ENCODE measurements at regions not wholly inside any gene's neighbourhood (a gene's known extent, or its start where the extent isn't known, plus 50 kb on each side); places are given as distances from the start of the nearest gene placed in this dataset.

GRCh38 chr9:88799541-88800328, 191.5 kb upstream of the S1PR3 start:
- Histone ChIP-seq H3K4me2 (no peak overlapping the region), H3K79me2 (ENCODE audit: insufficient read depth, low read depth) (no peaks in the 10 kb centered on the region), H3K27me3 (ENCODE audit: insufficient read depth, low read depth) (no peaks in the 10 kb centered on the region), H3K9ac (no peak overlapping the region), H3K4me1 (ENCODE audit: low read depth, poor library complexity, severe bottlenecking) (no peaks in the 10 kb centered on the region), H3K4me3 (IDR thresholded peaks at IDR 0.05; ENCODE audit: insufficient read depth, low read depth, low read length) (no peak overlapping the region), H4K20me1 (ENCODE audit: insufficient read depth) (no peaks in the 10 kb centered on the region), H2AFZ (ENCODE audit: low read depth) (no peak overlapping the region), H3K36me3 (ENCODE audit: insufficient read depth) (no peaks in the 10 kb centered on the region), H3K27ac (no peak overlapping the region)
- no peak for TF ChIP-seq CTCF (conservative IDR thresholded peaks at IDR 0.05; ENCODE audit: low read depth, low read length)

- H3K36me3 ChIP-seq (ENCODE audit: insufficient read depth): no peaks in the 10 kb centered on the region
- H3K9ac ChIP-seq: no peak overlapping the region
- H3K4me2 ChIP-seq: no peak overlapping the region
- no peaks in the 10 kb centered on the region for H3K79me2 ChIP-seq (ENCODE audit: insufficient read depth, low read depth)
- no peak for TF ChIP-seq CTCF (conservative IDR thresholded peaks at IDR 0.05; ENCODE audit: low read depth, low read length)
- no peaks in the 10 kb centered on the region for H4K20me1 ChIP-seq (ENCODE audit: insufficient read depth)
- H3K27ac ChIP-seq: no peak overlapping the region
- H3K4me1 ChIP-seq (ENCODE audit: low read depth, poor library complexity, severe bottlenecking): no peaks in the 10 kb centered on the region
- H2AFZ ChIP-seq (ENCODE audit: low read depth): no peak overlapping the region
- H3K27me3 ChIP-seq (ENCODE audit: insufficient read depth, low read depth): no peaks in the 10 kb centered on the region
- H3K4me3 ChIP-seq (IDR thresholded peaks at IDR 0.05; ENCODE audit: insufficient read depth, low read depth, low read length): no peak overlapping the region
Measured at GRCh38 chr9:88800329-88800682, 191.0 kb upstream of the S1PR3 start.

- Histone ChIP-seq H3K4me2 (no peak overlapping the region), H3K9ac (no peak overlapping the region), H3K27ac (no peak overlapping the region), H3K4me1 (ENCODE audit: low read depth, poor library complexity, severe bottlenecking) (no peaks in the 10 kb centered on the region), H3K36me3 (ENCODE audit: insufficient read depth) (no peaks in the 10 kb centered on the region), H2AFZ (ENCODE audit: low read depth) (no peak overlapping the region), H4K20me1 (ENCODE audit: insufficient read depth) (no peaks in the 10 kb centered on the region), H3K79me2 (ENCODE audit: insufficient read depth, low read depth) (no peaks in the 10 kb centered on the region), H3K4me3 (IDR thresholded peaks at IDR 0.05; ENCODE audit: insufficient read depth, low read depth, low read length) (no peak overlapping the region), H3K27me3 (ENCODE audit: insufficient read depth, low read depth) (no peaks in the 10 kb centered on the region)
- no peak for TF ChIP-seq CTCF (conservative IDR thresholded peaks at IDR 0.05; ENCODE audit: low read depth, low read length)
Measured at GRCh38 chr9:88801214-88801796, 190.0 kb upstream of the S1PR3 start.

- no peaks in the 10 kb centered on the region for H3K27me3 ChIP-seq (ENCODE audit: insufficient read depth, low read depth)
- no peak overlapping the region for H3K4me3 ChIP-seq (IDR thresholded peaks at IDR 0.05; ENCODE audit: insufficient read depth, low read depth, low read length)
- H2AFZ ChIP-seq (ENCODE audit: low read depth): no peak overlapping the region
- H3K27ac ChIP-seq: no peak overlapping the region
- no peak for TF ChIP-seq CTCF (conservative IDR thresholded peaks at IDR 0.05; ENCODE audit: low read depth, low read length)
- no peaks in the 10 kb centered on the region for H3K36me3 ChIP-seq (ENCODE audit: insufficient read depth)
- H3K4me1 ChIP-seq (ENCODE audit: low read depth, poor library complexity, severe bottlenecking): no peaks in the 10 kb centered on the region
- H3K4me2 ChIP-seq: no peak overlapping the region
- H4K20me1 ChIP-seq (ENCODE audit: insufficient read depth): no peaks in the 10 kb centered on the region
- no peaks in the 10 kb centered on the region for H3K79me2 ChIP-seq (ENCODE audit: insufficient read depth, low read depth)
- no peak overlapping the region for H3K9ac ChIP-seq
Measured at GRCh38 chr9:88802533-88802932, 188.7 kb upstream of the S1PR3 start.

Data from KMS-11 (cell line).